ENCODE measurements at regions not wholly inside any gene's neighbourhood (a gene's known extent, or its start where the extent isn't known, plus 50 kb on each side); places are given as distances from the start of the nearest gene placed in this dataset.

- TF ChIP-seq POLR2AphosphoS5 (IDR thresholded peaks at IDR 0.05; ENCODE audit: low read depth, low read length) (no peak), POLR2A (IDR thresholded peaks at IDR 0.05; ENCODE audit: low read depth, low read length) (no peak), TAF1 (IDR thresholded peaks at IDR 0.05; ENCODE audit: low read depth, low read length) (no peak), PAX5 (IDR thresholded peaks at IDR 0.05; ENCODE audit: insufficient read depth, low read length, severe bottlenecking) (no peak), SPI1 (IDR thresholded peaks at IDR 0.05; ENCODE audit: low read depth, low read length) (no peak), POU2F2 (IDR thresholded peaks at IDR 0.05; ENCODE audit: low read depth, low read length) (no peak)
Observed at GRCh38 chr10:33979195-33979594, 644.7 kb upstream of the NRP1 start.

Data from GM12891 (cell line).